ENCODE measurements at regions not wholly inside any gene's neighbourhood (a gene's known extent, or its start where the extent isn't known, plus 50 kb on each side); places are given as distances from the start of the nearest gene placed in this dataset.

DNA sequence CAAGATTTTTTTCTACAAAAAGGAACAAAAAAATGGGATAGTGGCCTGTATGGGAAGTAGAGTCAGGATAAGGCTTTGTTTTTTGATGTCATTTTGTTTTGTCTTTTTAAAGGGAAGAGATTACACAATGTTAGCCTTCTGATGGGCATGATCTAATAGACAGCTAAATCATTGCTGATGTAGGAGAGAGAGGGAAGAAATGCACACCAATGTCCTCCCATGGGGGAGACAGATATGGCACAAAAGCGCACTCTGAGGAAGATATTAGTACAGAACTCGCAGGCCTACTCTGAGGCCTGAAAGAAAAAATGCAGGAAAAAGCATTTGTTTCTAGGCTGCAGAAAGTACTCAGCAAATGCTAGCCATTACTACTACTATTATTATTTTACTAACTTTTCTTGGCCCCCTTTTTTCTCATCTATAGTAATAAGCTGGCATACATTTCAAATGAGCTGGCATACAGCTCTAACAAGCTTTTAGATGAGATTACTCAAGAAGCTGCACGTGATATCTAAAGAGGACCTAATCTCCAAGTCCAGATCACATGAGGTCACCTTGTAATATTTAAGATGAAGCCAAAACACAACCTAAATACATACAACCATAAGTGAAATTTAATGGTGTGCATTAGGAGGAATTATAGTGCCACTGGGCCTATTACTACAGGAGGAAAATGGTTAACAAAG lies 269.4 kb upstream of the TANK start:
- no peak for DNase-seq

DNA sequence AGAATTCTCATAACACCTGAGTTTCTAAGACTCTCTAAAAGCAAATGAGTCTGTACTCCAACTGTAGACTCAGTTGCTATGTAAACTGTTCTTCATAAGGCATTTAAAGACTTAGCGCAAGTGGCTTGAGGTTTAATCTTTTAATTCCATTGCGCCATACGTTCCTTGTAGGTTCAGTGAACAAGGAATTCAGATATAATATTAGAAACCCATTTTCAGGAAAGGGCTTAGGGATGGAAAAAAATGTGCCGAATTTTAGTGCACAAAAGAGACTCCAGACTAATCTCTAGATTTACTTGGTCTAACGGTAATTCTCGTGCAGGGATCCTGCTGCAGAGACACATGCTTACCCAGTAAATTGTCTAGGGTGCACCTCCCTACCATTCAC lies 268.9 kb upstream of the TANK start:
- DNase-seq: no peak

- DNase-seq: no peak
These were observed 268.0 kb upstream of the TANK start for GRCh38 chr2:160892204-160892603.

DNA sequence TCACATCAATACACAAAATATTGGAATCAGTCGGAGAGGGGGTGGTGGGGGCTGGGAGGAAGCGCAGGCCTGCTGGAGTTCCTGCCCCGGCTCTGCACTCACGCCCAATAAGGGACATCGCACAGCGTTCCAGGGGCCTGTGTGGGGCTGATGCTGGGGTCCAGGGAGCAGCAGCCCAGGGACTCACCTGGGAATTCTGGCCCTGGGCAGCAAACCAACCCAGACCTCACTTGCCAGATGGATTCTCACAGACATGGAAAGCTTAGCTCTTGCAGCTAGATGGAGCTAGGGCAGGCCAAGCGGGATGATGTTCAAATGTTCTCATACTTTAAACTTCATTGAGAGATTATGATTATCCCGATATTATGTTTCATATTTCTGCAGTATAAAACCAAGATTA lies 266.6 kb upstream of the TANK start:
- DNase-seq: no peak

DNA sequence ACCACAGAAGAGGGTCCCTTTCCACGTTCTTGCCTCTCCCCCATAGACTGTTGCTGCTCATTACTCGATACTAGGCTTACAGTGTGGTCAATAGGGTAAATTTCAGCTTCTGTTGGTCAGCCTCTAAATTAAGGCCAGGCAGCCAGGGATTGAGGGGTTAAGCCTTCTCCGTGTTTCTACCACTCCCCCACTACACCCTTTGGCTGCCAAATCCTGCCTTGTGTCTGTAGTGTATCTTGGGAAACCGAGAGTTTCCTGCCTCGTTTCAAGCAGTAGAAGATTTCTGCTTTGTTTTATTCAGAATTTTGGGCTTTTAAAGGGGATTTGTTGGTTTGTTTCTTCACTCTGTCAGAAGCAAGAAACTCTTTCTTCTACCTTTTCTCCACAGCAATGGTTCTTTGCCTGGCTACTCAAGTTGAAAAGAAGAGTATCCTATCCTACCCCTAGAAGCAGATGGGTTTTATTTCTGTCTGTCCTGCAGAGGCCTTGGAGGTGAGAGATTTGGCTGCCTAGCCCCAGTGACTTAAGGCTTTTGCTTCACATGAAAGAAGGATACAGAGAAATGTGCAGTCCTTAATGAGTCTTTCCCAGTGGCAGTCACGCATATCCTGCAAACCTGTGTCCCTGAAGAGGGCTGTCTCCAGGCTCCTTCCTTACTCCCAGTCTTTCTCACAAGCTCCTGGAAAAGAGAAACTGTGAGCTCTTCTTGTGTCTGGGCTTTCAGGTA lies 261.5 kb upstream of the TANK start:
- DNase-seq: no peak

DNA sequence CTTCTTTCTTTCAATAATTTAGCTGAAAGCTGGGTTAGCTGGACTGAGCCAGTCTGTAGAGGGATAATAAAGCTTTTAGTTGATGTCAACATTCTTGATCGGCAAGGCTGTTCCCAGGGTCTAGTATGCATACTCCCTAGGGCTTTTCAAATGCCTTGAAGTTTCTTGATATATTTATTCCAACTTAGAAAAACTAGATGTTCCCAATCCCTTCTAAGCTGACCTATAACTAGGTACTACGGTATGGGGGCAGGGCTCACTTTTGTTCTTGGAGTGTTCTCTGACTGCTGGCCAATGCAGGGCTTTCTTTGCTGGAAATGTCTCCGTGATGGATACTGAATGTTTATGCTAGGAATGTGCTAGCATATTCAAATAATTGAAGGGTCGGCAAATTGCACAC lies 258.6 kb upstream of the TANK start:
- DNase-seq: no peak

GRCh38 chr2:160905862-160906261 lies 254.4 kb upstream of the TANK start:
- DNase-seq: no peak

DNA sequence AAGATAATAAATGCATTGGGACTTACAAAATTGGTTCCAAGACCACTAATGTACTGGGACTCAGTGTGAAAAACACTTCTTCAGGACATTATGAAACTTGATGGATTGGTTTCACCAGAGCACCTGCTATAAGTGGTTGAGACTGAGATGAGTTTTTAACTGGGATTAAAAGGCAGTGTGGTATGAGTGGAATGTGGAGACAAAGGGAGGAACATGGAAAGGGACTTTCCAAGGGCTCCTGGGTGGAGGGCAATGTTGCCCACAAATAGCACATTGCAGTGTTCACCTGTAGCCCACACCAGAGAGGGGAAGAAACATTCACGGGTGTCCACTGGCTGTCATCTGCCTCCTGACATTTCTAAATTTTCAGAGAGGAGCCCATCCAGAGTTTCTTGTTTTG lies 253.3 kb upstream of the TANK start:
- DNase-seq: no peak

- no peak for DNase-seq
These were observed 252.5 kb upstream of the TANK start for GRCh38 chr2:160907738-160908137.

DNA sequence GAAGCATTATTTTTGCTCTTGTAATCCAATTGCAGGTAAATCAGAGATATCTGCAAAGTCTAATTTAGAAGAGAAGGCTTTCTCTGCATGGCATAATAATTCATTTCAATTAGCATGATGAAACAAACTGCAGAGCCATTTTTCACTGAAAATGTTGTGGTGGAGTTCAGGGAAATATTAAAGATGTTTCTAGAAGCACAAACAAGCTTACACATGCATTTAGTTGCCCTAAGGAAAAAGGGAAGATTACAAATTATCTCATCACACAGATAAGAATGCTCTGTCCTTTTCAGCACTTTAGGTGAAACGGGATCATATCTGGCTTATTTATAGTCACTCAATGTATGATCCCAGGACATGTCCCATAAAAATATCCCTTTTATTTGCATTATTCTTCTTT lies 252.1 kb upstream of the TANK start:
- no peak for DNase-seq

GRCh38 chr2:160909781-160910242 lies 250.4 kb upstream of the TANK start:
- DNase-seq: no peak

GRCh38 chr2:160910681-160911080 lies 249.5 kb upstream of the TANK start:
- DNase-seq: no peak

DNA sequence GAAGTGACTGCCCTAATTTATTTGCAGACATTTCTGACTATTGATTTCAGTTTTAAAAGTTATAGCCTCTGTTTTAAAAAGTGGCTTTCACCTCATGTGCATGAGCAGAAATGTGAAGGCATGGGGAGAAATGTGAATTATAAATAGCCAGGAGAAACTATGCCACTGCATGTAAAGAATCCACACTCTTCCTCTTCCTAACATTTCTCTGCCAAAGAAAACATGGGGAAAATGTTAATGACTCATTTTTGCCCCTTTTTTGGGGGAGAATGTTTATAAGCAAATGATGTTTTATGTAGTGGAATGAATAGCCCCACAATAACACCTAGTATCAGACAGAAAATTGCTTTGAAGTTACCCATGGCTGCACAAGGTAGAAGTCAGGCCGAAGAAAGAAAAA lies 249.0 kb upstream of the TANK start:
- no peak for DNase-seq

GRCh38 chr2:160912276-160912675 lies 248.0 kb upstream of the TANK start:
- no peak for DNase-seq

- DNase-seq: no peak
These were observed 246.9 kb upstream of the TANK start for GRCh38 chr2:160913323-160913722.

DNA sequence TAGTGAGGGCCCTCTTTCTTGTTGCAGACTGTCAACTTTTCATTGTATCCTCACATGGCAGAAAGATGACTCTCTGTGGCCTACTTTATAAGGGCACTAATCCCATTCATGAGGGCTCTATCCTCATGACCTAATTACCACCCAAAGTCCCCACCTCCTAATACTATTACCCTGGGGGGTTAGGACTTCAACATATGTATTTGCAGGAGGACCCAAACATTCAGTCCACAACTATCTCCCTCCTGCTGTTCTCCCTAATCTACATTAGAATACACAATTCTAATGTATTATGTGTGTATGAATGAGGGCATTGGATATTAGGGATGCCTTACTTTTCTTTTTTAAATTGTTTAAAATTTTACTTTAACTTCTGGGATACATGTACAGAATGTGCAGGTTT lies 246.0 kb upstream of the TANK start:
- DNase-seq: no peak

GRCh38 chr2:160916300-160916699 lies 243.9 kb upstream of the TANK start:
- DNase-seq: no peak

DNA sequence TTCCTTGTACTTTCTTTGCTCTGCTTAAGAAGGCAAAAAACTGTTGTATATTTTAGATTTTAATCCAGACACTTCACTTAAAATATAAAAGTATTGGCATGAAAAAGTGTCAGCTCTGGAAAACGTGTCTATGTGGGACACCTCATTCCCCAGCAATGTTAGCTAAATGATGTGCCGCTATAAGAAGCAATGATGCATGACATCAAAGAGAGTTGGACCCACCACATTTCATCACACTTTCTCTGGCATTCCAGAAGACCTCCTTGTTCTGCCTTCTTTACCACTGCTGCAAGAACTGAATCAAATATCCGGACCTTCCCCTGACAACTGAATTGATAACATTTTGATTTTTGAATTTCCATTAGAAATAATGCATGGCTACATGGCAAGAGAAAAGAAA lies 242.4 kb upstream of the TANK start:
- no peak for DNase-seq

GRCh38 chr2:160918258-160918657 lies 242.0 kb upstream of the TANK start:
- no peak for DNase-seq

GRCh38 chr2:160918906-160919503 lies 241.2 kb upstream of the TANK start:
- no peak for DNase-seq

DNA sequence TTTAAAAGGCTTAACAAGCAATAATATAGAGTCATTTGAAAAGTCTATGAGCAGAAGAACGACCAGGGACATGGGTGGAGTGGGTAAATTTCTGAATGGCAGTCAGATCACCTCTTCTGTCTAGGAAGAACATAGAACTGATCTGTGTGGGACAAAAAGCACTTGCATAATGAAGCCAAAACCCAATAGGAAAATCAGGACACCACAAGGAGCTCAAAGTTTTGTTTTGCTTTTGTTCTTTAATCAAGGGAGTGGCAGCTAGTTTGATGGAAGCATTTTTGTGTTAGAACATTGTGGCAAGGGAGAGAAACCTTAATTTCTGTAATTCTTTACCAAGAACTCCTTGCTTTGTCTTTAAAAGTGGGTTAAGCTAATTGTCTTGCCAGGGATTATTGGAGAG lies 240.2 kb upstream of the TANK start:
- no peak for DNase-seq

DNA sequence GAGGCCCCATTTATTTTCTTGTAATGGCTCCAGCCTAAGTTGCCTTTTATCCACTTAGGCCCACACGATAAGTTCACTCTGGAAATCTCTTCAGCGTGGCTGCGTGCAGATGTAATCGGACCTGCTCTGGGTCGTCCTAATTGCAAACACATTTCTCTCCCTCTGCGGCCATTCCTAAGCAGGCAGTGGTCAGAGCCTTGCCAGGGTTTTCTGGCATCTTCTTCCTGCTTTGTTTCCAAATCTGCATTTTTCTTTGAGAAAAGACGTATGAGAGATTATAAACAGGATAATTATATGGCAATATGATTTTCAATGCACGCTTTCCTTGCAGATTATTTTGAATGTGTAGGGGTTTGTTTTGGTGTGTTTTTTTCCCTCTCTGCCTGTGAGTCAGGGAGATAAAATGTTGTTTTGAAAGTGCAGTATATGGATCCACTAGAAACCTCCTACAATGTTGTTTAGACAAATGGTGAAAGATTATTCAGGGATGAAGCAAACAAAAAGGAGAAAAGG lies 239.4 kb upstream of the TANK start:
- no peak for DNase-seq

- no peak for DNase-seq
These were observed 238.8 kb upstream of the TANK start for GRCh38 chr2:160921386-160921964.

DNA sequence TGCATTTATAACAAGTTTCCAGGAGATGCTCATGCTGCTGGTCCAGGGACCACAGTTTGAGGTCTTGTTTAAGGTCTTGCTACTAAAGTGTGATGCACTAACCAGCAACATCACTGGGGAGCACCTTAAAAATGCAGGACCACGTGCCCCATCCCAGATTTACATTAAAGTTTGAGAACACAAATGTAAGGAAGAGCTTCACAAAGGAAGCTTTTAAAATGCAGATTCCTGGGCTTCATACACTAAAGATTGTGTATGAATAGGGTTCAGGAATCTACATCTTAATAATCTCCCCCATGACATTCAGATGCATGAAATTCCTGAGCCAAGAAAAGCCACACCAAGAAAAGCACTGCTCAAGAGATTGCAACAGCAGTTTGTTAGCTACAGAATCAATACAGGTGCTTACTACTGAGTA lies 235.3 kb upstream of the TANK start:
- no peak for DNase-seq
